Activated CD4-positive, alpha-beta T cell treated with anti-CD3 and anti-CD28 coated beads, Interleukin-2, Interleukin-6, amounts not matched to agents 100 ng/mL and 50 ng/mL, durations not matched to agents 16 hours and 8 hours (primary cell): ENCODE measurements at regions not wholly inside any gene's neighbourhood (a gene's known extent, or its start where the extent isn't known, plus 50 kb on each side); places are given as distances from the start of the nearest gene placed in this dataset.
A peak's percentile ranks its signal among the peaks of the same experiment; 100 is the strongest.
"Not testable (repeated sequence)": the region's sequence is repeated elsewhere in the genome, so short reads cannot be mapped to it uniquely, and the experiment has no call there.

Source experiments
- DNase-seq: peaks from one replicate; pipeline ENCODE4 v3.0.0-alpha.2; 2020

DNA sequence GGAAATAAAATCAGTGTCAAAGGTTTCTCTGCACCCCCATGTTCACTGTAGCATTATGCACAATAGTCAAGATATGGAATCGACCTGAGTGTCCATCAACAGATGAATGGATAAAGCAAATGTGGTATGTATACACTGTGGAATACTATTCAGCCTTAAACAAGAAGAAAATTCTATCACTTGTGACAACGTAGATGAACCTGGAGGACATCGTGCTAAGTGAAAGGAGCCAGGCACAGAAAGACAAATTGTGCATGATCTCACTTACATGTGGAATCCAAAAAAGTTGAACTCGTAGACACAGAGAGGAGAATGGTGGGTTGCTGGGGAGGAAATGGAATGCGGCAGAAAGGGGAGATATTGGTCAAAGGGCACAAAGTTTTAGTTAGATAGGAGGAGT is 136.3 kb upstream of the ESR1 start:
- DNase-seq, result no peak

DNA sequence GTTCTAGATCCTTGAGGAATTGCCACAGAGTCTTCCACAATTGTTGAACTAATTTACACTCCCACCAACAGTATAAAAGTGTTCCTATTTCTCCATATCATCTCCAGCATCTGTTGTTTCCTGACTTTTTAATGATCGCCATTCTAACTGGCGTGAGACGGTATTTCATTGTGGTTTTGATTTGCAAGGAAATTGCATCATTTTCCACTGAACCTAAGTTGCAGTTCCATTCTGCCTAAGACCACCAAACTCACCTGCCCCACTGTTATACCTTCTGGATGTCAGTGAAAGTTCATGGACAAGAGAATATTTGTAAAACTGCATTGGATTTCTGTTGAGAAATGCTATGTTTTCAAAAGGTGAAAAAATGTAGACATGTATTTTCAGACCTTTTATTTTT is 132.9 kb upstream of the ESR1 start:
- no peak for DNase-seq

DNA sequence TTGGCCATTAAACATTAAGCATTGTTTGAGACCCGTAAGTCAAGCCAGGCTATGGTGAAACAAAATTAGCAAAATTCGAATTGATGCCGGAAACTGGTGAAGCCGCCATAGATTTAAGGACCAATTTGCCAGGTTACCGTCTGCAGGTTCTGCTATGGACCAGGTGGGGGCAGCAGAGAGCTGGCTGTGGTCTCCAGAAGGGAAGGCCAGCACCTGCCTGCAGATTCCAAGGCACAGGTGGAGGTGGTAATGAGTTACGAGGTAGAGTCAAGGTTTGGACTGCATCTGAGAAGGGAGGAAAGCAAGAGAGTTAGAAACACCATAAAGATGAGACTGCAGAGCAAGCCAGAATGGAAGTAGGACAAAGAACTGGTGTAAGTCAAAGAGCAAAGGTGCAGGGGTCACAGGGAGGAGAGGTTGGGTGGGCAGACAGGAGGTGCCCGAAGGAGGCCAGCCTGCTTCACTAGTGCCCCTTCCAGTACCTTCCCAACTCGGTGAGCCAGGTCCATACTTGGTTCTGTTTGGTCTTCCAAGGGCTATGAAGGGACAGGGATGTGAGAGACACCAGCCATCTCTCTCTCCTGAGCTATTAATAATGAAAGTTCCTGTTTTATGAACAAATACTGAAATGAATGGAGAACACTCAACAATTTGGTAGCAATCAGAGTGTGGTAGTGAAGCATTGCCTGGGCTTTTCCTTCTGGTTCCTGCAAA is 131.6 kb upstream of the ESR1 start:
- peak; percentile 73 for DNase-seq

DNA sequence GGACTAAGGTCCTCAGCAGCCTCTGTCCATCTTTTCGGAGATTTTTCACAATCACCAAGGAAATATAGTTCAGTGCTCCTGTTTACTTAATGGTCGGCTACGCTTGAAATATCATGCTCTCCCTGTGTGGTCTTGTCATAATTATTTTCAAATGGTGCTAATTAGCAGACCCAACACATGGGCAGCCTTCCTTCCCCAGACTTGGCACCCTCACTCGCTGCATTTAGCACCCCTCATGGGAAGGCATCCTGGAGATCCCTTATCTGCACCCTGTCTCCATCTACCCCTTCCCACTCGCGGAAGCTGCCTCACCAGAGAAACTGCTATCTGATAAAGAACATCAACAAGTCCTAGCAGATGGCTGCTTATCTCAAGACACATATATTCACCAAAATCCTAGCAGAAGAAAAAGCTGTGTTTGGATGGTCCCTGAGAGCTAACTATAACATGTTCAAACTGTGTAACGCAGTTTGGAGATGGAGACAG is 131.0 kb upstream of the ESR1 start:
- DNase-seq, result no peak

DNA sequence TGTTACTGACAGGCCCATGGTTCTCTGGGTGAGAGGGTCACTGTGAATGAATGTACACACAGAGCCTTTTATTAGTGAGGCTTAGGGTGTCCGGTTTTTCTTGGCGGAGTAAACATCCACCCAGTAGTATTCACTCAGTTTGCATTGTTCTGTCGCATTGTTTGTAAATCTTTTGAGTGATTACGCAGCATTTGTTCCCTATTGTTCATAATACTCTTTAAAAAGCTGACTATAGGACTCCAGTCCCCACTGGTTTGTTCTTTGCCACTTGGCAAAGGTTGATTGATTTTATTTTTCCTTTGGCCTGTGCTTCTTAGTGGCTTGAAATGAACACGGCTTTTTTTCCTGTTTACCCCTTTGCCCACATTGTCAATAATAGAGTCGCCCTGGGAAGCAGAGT is 130.1 kb upstream of the ESR1 start:
- DNase-seq, result no peak

DNA sequence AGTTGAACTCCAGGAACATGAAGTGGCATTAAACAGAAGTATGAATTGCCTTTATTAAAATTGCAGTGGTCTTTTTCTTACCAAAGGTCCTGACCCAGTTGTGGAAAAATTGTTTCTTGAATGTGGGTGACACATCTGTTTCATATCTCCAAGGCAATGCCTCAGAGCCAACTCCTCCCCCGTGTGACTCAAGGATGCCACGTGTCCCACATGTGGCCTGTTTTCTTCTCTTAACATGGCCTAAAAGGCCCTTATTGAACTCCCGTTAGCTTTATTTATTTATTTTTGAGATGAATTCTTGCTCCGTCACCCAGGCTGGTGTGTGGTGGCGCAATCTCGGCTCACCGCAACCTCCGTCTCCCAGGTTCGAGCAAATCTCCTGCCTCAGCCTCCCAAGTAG is 128.4 kb upstream of the ESR1 start:
- DNase-seq, result peak; percentile 19

DNA sequence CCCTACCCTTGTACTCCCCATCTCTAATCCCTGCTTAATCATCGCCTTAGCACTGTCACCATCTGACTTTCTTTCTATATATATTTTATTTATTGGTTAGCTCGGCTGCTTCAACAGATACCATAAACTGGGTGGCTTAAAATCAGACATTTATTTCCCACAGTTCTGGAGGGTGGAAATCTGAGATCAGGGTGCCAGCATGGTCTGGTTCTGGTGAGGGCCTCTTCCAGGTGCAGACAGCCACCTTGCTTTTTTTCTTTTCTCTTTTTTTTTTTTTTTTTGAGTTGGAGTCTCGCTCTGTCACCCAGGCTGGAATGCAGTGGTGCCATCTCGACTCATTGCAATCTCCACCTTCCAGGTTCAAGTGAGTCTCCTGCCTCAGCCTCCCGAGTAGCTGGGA is 127.5 kb upstream of the ESR1 start:
- DNase-seq, result no peak

DNA sequence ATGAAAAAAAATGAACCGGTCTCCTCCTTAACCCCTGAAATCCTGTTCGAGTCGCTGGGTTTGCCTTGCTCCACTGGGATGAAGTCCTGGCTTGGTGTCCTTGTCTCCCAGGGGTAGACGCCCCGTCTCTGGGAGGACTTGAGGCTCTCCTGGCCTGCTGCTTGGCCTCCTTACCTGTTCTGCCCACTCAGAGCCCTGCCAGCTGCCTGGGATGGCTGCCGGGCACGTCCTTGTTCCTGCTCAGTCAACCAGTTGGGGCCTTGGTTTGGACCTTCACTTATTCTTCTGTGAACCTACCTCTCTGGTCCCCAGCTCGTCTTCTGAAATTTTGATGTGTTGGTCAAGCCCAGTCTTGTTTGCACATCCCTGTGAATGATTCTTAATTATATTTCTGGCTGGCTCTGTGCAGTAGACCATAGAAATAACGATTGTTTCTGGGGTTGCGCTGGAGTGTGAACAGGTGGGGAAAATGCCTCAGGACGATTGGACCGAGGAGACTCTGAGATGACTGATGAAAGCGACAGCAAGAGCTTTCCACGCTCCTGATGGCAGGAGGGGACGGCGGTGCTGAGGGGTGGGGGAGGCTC is 126.5 kb upstream of the ESR1 start:
- no peak for DNase-seq

DNA sequence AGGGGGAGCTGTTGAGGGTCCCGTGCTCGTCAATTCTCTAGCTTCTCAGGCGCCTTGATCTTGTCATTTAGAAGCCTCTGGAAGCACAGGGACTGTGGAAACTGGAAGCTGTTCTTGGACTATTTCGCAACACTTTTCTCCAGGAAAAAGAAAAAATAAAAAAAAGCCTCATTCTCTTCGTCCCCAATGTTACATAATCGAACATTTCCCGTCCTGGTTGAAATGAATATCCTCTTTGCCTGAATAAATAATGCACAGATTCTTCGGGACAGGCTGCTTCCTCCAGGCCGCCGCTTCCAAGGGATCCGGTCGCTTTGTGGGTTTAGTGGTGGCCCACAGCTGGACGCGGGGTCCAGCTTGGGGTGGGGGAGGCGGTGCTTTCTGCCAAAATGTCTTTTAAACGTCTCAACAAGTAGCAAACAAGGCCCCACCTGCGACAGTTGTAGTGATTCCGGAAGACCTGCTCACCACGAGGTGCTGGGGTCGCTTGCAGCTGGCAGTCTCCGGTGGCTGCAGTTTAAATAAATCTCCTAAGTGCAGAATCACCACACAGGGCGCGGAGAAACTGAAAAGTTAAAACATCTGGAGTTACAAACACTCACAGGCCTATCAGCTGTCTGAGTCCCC is 125.9 kb upstream of the ESR1 start:
- DNase-seq, result no peak

DNA sequence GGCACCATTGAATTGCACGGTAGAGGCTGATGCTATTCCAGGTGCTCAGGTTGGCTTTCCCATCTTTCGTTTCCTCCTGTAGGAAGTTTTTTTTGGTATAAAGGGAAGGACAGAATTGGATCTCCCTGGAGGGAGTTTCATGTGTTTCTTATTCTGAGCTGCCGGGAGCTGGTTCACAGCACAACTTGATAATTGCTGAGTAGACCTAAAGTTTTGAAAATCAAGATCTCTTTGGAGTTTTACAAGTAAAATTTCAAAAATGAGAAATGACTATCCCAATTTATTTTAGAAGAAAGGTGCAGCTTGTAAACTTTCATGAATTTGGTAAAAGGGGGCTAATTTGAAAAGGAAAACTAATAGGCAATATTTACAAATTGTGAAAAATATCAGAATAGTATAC is 125.2 kb upstream of the ESR1 start:
- DNase-seq, result no peak

DNA sequence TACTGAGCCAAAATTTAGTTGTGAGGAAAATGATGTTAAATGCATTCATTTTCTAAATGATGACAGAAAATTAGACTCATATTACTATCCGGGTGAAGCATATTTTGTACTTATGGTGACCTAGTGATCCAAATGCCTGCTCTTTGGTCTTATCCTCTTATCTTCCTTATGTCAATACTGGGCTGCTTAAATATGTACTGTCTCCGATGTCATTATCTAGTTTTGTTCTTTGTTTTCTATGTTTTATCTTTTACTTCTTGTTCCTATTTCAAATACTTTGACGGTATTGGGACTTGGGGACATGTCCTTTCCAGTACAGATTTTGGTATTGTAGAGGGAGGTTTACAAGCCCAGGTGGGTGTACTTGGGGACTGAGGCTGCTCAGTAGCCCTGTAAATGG is 124.6 kb upstream of the ESR1 start:
- DNase-seq, result no peak

DNA sequence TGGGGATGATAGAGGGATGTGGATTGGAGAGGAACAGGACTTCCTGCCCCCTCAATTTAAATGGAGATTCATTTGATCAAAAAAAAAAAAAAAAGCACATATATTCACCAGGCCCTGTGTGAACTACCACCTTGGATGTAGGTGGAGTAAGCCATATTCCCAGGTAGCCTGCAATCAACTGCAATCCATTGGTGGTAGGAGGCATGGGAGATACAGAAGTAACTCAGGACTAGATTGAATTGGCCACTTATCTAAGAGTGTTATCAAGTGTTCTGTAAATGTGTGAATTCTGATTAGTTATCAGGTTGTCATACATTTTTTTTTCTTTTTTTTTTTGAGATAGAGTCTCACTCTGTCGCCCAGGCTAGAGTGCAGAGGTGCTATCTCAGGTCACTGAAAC is 124.1 kb upstream of the ESR1 start:
- DNase-seq, result no peak

DNA sequence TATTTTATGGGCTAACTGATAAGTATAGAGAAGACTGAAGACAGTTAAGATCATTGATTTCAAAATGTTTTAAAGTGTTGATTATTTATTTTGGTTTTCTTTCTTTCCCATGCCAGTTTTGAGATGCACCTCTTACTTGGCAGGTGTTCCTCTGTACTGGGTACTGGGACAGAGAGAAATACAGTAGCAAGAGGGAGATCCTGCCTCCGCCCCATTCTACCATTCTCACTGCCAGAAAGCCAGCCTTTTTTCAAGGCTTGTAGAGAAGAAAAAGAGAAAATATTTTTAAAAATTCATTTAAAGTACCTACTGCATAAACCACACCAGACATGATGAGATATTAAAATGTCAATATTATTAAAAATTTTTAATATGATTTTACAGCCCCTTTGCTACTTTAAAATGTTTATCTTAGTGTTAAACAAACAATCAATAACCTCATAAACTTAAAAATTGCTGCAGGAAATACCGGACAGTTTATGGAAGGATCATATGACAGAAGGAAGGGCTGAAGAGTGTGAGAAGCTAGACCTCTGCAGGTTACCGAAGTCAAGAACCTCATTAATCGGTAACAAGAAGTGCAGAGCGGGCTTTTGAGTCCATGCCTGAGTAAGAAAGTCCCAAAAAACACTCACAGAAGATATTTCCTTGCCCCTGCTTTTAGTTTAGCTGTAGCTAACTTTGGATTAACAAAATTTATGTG is 117.8 kb upstream of the ESR1 start:
- DNase-seq, result no peak

DNA sequence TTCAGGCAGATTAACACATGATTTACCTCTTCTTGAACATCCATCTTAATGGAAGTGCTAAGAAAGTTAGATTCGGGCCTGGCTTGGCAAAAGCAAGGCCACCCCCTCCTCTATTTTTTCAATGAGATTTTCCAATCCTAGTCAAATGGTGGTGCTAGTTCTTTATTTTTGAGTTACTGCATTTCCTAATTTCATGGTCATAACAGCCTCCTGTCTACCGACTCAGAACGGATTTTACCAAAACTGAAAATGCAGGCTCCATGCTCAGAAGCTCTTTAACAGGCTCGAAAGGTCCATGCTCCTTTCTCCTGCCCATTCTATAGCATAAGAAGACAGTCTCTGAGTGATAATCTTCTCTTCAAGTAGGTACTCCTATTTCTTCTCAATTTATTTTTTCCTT is 117.2 kb upstream of the ESR1 start:
- DNase-seq, result peak; percentile 68

DNA sequence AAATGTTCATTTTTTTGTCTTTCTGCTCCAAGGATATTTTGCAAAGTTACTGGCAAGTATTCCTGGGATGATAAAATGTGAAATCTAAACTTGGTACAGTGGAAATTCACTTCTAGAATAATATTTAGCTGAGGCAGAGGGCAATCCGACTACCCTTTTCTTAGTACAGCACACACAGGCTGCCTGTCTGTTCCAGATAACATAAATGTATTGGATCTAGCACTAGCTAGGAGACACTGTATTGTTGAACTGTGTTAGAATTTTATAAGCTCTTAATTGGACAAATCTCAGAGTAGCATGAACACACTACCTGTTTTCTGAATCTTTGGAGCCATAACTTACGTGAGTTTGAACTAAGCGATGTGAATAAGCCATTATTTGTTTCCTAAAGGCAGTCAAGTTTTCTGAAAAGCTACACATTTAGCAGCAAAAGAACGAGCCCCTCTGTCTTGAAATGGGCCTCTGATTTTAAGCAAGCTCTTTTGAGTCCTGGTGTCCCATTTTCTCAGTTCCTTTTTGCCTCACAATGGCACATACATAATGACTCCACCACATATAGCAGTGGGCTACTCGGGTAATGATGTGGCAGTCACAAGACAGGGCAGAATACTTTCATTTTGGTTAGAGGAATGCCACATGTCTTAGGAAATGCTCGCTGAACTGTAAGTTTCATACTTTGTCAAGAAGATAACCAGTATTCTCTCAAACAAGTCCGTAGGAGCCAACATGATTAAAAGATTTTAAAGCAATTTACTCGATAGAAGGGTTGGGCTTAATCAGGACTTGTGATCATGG is 116.5 kb upstream of the ESR1 start:
- DNase-seq, result peak; percentile 89

DNA sequence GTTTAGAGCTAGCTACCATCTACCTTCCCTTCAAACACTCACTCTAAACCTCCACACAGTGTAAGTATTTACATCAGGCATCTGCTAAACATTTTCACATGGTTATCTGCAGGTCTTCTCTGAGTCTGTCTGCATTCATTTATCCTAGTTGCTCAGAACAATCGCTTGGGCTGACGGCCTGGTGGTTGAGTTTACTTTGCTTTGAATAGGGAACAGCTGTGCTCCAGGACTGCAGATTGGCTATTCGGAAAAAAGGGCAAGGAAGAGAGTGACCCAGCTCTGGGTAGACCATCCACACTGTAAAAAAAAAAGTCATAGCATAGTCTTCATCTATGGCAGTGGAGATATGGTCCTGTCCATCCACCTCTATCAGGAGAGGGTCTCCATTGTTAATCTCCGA is 115.3 kb upstream of the ESR1 start:
- DNase-seq, result no peak

DNA sequence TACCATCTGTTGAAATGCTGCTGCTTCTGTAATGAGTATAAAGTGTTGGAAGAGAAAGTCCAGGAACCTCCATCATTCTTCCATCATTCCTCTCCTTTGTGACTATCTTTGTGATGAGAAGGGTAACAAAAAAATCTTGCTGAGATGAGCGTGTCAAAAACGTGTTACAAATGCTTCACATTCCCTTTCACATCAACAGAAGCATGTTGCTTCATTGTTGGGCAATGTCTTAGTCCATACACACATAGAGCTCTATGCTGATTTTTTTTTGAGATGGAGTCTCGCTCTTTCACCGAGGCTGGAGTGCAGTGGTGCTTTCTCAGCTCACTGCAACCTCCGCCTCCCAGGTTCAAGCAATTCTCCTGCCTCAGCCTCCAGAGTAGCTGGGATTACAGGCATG is 114.1 kb upstream of the ESR1 start:
- no peak for DNase-seq

DNA sequence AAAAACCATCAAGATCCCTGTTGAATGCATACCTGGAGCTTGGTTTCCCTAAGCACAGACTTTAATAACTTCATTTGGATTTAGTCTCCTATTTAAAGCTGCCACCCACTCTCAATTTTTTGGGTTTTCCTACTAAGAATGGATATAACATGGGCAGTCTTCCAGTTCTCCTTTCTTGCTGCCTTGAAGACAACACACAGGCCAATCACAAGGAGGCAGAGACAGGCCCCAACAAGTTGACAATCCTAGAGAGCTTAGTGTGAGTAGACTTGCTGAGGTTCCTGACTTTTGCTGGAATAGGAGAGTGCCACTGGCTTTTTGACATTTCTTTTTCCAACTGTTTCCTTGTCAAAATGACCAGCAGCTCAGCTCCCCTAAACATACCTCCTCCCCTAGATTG is 112.3 kb upstream of the ESR1 start:
- no peak for DNase-seq

DNA sequence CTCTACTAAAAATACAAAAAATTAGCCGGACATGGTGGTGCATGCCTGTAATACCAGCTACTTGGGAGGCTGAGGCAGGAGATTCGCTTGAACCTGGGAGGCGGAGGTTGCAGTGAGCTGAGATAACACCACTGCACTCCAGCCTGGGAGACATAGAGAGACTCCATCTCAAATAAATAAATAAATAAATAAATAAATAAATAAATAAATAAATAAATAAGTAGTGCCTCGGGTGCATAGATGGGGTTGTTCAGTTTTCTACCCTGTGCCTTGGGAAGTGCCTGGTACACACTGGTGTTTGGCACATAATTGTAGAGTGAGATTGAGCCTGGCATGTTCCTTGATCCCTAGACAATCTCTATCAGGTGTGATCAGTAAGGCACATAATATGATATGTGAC is 111.2 kb upstream of the ESR1 start:
- not testable (repeated sequence) for DNase-seq

DNA sequence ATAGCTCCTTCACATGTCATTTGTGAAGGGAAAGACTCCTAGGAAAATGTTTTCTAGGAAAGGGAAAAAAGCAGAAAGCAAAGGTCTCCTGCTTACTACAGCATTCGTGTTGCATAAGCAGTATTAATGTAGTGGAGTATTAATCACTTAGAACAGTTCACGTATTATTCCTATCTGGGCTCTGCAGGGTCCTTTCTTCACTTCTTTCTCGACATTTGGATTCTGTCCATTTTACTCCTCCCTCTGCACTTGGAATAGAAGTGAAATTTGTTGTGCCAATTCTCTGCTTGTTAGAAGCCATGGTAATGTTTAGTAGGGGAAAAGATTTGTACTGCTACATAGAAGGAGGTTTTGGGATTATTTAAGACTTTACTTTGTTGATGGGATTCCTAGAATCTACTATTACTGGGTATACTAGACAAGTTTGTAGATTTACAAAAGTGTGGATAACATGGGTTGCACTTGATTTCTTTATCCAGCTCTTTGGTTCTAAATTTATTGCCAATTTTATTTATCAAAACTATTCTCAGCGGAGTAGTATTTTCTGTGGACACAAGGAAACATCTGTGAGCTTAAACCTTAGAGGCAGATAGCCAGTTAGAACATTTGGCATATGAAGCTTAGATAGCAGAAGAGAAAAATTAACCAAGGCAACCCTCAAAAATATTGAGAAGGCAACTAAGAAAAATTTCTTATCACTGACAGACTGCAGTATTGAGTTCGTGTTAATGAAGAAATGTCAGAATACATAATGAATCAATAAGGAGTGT is 108.4 kb upstream of the ESR1 start:
- DNase-seq, result no peak

DNA sequence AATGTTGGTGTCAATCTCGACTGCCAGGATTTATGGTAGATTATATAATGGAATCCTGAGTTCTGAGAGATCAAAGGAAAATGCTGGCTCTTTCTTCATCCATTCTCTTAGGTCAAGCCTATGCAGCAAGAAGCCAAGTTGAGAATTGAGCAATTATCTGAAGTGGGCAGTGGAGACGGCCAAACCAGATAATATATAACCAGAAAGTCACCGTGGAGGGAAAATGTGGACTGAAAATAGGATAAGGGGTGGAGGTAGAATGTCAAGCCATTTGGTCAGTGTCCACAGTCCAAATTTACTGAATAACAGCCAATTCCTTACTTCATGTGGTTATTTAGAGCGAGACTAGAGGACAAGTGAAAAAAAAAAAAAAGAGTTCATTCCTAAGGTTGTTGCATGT is 107.8 kb upstream of the ESR1 start:
- DNase-seq, result no peak

DNA sequence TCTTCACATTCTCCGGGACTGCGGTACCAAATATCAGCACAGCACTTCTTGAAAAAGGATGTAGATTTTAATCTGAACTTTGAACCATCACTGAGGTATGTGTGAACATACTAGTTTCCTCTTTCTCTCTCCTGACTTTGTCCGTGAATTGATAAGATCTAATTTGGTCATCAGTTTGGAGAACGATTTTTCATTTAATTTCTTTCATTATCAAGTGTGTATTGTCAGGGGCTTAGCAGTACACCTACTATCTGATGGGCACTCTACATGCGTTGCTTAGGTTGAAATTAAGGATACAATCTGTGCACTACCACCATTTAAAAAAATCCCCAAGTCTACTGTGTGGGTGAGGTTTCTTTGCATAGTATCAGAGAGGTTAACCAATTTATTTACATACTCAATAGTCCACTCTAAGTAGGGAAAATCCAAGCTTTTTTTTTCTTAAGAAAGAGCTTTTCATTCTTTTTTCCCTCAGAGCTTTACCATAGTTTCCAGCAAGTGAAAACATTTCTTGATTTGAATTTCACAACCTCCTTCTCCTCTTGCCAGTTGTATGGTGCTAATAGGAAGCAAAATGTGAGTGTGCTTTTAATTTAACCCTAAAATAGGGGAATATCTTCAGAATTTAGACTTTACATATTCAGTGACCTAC is 105.4 kb upstream of the ESR1 start:
- DNase-seq, result peak; percentile 45
